ENCODE measurements at regions not wholly inside any gene's neighbourhood (a gene's known extent, or its start where the extent isn't known, plus 50 kb on each side); places are given as distances from the start of the nearest gene placed in this dataset.

DNA sequence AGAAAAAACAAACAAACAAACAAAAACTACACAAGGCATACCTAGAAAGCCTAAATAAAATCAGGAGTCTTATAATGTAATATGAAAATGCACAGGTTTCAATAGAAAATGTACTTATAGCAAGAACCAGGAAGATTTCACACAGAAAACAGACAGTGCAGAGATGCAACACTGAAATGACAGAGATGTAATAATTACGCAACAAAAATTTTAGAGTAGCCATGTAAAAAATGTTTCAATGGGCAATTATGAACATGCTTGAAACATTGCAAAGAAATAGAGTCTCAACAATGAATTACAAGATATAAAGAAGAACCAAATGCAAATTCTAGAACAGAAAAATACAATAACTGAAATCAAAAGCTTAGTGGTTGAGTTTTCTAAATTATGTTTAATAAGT is 405.9 kb downstream of the PLK2 start:
- DNase-seq: no peak

DNA sequence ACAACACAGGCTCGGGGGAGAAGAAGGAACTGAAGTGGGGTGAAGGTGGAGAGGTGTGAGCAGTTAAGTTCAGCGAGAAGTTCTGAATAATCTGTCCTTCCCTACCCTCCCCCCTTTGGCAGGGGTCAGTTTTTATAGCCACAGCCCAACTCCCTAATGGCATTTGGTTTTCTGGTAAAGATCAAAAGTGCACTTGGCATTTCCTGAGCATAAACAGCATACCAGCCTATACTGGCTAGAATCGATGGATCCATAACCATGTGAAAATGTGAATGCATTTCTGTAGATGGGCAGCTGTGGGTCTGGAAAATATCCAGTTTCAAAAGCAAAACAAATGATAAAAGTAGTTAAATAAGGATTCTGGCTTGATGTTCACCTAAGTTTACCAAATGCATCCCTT is 410.9 kb downstream of the PLK2 start:
- no peak for DNase-seq

DNA sequence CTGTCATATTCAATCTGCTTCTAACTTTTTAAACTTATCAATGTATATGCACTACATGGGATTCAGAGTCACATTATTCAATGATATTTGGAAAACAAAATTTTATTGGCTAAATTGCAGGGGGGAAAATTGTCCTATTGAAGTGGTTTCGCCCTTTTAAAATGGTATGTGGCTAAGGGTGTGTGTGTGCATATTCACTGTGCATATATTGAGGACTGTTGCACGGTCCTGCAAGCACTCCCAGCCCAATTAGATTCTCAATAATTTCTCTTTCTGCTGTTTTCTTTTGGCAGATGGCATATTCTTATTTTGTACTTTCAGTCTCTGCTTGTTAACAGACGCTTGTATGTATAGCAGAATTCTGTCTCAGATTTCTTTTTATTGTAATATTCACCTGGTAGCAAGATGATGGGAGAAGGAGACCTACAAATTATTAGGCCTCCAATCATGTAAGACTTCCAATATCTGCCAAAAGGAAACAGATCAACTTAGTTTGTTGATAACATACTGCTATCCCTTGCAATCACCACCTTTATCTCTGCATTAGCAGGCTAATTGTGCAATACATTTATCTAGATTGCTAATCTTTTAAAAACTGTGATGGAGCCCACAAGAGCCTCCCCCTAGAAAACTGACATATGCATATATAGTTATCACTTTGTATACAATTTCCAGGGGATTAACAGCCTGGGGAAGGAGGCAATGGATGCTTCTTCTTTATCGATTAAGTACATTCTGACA is 411.5 kb downstream of the PLK2 start:
- DNase-seq: no peak

DNA sequence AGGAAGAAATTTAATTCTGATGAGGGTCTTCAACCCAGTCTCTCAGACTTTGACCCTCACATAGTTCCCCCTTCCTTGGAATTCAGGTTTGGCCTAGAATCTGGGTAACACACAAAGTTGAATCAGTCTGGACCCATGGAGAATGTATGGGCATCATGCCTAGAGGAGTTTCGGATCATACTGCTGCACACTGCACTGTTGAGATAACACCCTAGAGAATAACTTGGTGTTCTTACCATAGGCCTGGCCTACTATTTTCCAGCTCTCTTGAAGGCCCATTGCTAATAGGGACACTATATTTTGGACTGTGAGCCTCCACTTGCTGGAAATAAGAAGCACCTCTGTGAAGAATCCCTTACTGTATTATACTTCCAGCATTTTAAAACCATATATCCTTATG is 413.5 kb downstream of the PLK2 start:
- no peak for DNase-seq

DNA sequence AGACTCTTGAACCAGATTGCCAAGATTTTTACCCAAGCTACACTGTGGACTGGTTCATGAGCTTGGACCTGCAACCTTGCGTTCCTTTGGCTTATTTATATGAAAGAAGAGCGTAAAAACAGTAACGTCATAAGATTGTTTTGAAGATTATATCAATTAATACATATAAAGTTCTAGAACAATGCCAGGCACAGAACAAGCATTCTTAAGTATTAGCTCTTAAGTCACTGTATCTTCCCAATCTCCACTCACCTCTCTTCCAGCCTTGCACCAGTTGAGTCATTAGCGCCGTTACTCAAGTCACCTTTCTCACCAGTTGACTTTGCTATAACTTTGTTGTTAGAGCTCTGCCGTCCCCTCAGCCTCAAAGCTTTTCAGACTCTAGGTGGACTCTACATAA is 415.7 kb downstream of the PLK2 start:
- no peak for DNase-seq

DNA sequence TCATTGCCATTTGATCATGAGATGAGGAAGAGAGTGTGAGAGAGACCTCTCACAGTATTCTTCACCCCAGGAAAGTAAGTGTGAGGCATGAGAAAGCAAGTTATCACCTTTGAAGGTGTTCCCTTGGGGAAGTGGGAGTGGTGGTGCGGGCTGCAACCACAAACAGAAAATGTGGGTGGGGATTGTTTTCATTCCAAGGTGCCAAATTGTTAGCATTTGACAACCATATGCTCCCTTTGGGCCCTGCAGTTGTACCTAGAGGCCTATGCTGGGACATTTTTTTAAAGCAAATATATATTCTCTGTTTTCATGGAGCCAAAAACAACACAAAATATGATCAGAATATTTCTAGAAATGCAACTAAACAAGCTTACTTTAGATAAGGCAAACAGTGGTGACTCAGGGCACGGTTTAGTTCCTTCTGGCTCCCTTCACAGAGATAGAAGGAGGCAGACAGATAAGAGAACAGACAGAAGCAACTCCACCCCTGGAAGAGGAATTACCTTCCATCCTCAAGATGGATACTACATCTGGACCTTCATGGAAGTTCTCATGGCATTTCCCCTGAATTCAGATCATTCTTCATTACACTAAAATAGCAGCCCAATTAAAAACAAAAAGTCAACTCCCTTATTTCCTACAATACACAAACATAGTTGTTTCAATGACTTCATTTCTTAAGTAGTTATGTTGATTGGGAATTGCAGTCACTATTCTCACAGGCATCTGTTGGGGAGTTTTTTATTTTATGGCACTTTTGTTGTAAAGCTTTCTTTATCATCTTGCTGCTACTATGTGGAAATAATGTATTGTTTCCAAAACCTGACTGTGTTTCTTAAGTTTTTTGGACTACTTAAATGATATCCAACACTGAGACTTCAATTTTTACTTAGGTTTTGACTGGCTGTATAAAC is 416.6 kb downstream of the PLK2 start:
- DNase-seq: no peak

DNA sequence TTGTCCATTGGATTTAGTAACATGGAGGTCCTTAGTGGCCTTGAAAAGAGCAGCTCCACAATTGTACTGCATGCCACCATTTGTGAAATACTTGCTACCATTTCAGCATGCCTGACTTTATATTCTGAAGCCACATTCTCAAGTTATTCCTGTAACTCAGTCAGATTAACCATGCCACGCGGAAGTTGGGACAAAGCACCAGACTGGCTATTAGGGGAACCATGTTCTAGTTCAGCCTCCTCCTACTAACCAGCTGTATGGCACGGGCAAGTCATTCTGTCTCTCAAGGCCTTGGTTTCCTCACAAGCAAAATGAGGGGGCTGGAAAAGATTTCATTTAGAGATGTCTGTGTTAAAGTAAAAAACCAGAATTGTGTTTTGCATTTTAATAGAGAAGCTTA is 418.0 kb downstream of the PLK2 start:
- no peak for DNase-seq

DNA sequence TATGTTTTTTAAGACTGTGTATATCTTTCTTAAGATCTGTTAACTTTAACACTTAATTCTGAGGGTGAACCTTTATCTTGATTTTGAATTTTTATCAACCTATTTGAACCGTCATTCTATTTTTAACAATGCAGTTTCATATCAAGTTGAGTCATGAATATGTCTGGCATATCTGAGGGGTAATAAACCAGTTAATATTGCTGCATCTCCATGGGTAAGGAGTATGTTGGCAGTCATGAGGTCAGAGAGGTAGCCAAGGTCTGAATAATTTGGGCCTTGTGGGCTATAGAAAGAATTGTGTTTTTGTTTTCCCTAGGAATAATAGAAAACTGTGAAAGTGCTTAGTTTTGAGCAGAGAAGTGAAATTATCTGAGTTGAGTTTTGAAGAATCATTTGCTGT is 419.0 kb downstream of the PLK2 start:
- no peak for DNase-seq

DNA sequence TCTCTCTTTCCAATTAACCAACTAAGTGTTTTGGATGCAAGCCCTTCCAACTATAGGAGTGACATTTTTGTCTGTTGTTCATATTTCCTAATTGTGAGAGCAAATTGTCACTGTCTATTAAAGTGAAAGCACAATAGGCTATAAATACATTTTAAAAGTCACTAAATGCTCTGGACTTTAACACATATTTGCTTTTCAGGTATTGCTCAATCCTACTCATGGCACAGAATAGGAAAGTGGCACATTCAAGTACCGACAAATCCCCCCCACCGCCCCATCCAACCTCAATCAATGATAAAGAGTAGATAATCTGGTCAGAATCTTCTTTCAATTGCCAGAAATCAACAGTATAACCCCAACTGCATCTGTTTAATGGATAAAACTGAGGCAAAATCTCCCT is 419.8 kb downstream of the PLK2 start:
- DNase-seq: no peak

DNA sequence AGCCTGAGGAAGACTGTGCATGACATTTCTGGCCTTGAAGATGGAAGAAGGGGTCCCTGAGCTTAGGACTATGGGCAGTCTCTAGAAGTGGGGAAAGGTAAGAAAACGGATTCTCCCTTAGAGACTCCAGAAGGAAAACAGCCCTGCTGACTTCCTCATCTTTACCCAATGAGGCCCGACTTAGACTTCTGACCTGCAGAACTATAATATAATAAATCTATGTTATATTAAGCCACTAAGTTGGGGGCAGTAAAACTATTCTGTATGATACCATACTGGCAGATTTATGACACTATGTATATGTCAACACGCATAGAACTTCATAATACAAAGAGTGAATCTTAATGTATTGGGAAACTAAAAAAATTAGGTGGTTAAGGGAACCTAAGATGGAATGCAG is 422.0 kb downstream of the PLK2 start:
- DNase-seq: no peak

DNA sequence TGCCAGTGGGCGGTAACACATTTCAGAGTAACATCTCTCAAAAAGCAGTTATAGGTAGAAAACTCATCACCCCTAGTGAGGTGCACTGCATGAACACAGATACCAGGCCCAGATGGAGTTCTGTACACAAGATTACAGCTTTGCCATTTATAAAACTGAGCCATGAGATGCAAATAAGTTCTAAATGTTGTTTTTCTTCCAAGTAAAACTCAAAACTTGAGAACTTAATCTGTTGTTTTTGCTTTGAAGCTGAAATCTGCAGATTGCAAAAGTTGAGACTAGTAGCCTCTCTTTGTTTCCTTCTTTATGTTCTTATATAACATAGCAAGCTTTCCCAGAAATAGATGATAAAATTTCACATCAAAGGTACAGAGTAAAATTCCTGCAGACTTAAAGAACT is 434.1 kb downstream of the PLK2 start:
- DNase-seq: no peak

DNA sequence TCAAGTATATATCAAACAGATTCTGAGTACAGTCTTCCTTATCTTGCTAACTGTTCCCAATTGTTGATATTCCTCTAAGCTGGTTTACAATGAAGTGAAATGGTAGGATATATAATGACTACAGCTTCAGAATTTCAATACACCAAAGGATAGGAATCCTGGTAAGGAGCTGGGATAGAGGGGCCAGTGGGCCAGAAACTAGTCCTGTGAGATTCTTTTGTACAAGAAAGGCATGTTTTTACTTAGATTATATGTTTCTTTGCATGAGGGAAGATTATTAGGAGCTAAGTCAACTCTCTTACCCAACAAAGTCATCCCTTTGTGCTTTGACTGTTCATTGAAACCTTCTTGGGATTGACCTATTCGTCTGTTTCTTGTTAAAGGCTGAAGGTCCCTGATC is 435.7 kb downstream of the PLK2 start:
- DNase-seq: no peak

DNA sequence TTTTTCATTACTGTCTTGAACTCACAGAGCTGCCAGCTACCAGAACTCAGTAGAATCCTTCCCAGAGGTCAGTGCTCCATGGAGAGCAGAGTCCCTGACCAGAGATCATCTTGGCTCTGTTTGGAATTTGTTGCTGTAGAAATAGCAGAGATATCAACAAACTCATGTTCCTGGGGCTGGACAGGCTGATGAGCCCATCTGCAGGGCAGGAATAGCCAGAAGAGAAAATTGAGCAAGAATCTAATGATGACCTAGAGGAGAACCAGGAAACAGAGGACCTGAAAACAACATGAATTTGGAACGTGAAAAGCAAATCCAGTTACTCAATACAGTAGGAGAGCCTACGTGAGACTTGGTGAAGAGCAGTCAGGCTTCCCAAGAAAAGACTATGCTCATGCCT is 437.8 kb downstream of the PLK2 start:
- DNase-seq: no peak

DNA sequence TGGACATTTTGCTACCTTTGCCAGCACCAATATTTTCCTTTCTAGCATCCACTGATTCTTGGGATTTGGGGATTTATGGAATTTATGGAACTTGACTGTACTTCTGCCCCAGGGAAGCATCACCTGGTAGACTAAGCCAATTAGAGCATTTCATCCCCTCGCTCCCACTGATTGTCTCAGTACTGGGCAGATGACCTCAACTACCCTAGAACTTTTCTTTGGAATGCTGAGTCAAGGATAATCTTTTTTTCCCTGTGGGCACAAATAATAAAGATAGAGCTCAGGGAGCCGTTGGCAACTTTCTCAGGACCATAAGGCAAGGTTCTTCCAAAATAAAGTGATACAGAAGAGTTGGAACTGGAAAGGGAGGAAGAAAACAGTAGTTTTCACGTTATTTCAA is 438.4 kb downstream of the PLK2 start:
- no peak for DNase-seq

DNA sequence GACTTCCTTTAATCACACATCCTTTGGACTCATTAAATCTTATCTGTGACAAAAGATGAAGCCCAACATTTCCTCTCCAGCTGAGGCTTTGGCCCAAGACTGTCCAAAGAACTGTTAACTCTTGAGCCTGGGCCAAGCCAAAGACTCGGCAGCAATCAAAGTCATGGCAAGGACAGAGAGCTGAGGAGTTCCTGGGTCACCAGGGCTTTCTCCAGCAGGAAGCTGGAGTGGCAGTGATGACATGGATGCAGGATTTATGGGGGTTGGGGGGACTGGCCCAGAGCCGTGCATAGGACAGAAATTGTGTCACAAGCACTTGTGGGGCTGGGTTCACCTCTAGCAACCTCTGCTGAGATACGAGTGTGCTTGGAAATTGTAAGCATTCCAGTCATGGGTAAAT is 440.3 kb downstream of the PLK2 start:
- DNase-seq: no peak

DNA sequence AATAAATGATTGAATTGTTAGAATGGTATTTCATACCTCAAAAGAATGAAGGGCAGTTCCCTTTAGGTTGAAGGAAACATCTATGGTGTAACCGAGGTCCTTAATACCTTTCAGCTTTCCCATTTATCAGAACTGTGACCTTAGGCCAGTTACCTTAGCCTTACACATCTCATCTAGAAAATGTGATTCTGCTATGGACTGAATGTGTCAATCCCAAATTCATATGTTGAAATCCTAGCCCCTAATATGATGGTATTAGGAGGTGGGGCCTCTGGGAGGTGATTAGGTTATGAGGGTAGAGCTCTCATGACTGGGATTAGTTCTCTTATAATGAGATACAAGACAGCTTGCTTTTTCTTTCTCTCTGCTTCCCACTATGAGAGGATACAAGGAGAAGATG is 441.9 kb downstream of the PLK2 start:
- no peak for DNase-seq

DNA sequence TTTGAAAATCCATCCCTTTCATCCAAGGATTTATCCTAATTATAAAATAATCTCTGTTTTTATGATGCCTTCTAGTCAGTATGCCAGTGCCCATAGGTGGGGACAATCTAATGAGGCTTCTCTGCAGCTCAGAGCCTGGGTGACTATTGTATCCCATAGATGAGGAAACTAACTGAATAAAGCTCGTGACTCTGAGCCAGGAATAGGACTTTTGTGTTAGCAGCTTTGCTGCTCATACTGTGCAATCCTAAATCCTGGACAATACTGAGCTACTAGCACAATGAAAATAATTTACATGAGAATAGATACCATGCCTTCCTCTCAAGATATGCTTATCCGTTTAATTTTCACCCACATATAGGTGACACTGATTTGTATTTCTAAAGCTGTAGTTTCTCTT is 443.0 kb downstream of the PLK2 start:
- no peak for DNase-seq

DNA sequence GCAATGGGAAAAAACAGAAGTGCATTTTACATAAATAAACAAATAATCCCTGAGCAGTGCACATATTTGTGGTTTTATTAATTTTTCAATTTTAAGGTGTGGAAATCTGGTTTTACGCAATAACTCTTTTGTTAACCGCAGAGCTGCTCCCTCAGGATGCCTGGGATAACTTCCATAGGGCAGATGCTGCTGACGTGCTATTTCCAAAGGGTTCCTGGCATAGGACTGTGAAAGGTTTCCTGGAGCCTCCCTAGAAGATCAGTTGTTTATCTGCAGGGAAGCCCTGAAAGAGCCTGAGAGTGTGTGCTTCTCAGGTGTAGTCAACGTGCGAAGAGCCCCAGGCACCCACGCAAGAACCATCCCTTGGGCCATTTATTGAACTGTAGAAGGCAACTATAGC is 443.5 kb downstream of the PLK2 start:
- no peak for DNase-seq

DNA sequence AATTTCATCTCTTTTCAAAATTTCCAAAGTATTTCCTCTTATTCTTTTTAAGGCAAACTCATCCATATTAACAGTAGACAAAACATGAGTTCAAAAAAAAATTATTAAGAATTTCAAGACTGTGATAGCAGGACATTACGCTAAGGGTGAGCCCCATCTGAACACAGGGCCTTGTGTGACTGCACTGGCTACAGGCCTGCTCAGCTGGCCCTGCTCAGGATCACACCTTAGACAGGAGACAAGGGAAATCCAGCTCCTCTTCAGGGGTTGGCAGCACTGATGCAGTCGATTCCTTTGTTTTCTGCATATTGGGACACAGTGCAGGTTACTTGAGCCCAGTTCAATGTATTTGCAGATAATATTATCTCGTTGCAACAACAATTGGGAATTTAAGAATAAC is 444.7 kb downstream of the PLK2 start:
- no peak for DNase-seq

DNA sequence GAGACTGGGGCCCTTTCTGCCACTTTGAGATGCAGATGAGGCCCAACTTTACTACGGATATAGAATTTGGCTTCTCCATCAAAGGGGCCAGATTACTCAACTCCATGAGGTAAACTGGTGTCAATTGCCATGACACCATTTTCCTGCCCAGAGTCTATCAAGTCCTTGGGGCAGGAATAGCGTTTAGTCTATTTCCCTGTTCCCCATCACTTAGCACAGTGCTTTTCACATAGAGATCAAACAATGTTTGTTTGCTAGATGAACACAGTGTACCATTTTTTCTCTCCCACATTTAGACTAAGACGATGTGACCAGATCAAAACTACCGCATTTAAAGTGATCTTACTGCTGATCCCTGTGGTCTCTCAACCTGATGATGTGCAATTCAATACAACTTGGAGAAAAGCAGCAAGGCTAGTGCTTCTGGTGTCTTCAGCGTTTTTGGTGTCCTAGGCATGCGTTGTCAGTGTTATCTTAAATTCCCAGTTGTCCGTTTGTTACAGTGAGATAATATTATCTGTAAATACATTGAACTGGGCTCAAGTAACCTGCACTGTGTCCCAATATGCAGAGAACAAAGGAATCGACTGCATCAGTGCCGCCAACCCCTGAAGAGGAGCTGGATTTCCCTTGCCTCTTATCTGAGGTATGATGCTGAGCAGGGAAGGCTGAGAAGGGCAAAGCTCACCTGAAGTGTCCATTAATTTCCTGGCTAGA is 446.2 kb downstream of the PLK2 start:
- DNase-seq: no peak

DNA sequence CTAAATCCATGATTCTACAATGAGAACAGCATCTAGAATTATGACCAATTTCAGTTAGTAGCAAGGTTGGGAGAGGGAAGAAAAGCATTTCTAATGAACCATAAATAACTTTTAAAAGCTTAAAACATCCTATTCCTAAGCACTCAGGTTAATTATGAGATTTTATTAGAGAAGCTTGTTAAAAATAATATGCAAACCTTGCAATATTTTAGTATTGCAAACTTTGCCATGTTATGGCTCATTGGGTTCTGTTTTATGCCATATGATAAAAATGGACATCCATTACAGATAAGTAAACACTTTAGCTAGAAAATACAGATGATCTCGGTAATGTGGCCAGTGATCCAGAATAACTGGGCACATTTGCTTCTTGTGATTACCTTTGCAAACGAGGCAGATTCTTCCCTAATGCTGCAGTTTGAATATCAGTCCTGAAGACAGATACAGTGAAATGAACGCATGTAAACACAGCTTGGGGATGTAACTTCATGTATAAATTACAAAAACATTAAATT is 447.0 kb downstream of the PLK2 start:
- no peak for DNase-seq

DNA sequence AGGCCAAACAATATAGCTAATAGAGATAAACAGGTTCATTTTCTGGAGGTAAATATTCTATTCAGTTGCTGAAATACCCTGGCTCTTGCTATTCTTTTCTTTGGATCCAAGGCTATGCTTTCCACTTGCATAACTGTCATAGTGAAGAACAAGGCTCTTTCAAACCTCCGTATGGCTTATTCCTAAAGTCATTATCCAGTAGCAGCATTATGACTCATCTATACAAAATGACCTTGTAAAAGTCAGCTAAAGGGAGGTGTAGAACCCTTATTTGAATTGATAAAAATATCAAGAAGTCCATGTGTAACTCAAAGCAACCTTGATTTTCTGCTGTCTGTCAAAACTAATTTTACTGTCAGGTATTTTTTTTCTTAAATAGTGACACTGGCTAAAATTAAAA is 447.8 kb downstream of the PLK2 start:
- DNase-seq: no peak

DNA sequence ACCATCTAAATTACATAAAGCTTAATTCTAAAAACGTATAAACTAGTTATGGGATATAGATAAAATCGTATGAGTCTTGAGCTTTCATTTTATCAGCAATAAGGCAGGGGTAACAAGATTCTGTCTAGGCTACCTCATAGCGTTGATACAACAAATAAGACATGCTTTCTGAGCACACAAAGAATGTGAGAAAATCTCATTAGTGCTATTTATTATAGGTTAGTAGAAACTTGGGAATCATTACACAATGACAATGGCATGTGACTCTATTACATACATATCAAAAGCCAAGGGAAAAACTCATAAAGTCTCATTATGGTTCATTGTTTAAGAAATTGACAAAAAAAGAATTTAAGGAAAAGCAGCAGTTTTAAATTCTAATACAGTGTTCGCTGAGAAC is 448.6 kb downstream of the PLK2 start:
- DNase-seq: no peak

DNA sequence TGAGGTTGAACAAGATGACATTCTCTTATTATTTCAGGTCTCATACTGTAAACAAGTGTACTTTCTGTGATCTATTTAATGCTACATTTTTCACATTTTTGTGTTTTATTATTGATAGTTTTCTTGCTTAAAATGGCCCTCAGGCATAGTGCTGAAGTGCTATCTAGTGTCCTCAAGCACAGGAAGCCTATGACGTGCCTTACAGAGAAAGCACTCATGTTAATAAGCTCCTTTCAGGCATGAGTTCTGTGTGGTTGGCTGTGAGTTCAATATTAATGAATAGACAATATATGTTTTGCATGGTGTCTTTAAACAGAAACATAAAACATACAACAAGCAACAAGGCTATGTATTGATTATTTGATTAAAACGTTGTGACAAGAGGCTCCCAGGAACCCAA is 450.1 kb downstream of the PLK2 start:
- no peak for DNase-seq
